ENCODE measurements at regions not wholly inside any gene's neighbourhood (a gene's known extent, or its start where the extent isn't known, plus 50 kb on each side); places are given as distances from the start of the nearest gene placed in this dataset.
A peak's percentile ranks its signal among the peaks of the same experiment; 100 is the strongest.

GRCh38 chr3:72530426-72530825 is 317.8 kb downstream of the SHQ1 start:
- Histone ChIP-seq H3K27me3 (replicated peaks; ENCODE audit: control insufficient read depth, insufficient read depth, low read length) (no peaks in the 10 kb centered on the region; the same call in 1 of the 2 replicates), H3K4me3 (replicated peaks; ENCODE audit: low read depth, low read length) (no peak overlapping the region), H3K36me3 (ENCODE audit: control insufficient read depth, insufficient read depth, low read length) (no peaks in the 10 kb centered on the region)
- no peak for TF ChIP-seq CTCF (IDR thresholded peaks at IDR 0.05; ENCODE audit: insufficient read depth, low read length, poor library complexity, severe bottlenecking)
- DNase-seq (ENCODE audit: extremely low read depth, insufficient read length) = no peak

GRCh38 chr3:72529081-72529480 is 319.2 kb downstream of the SHQ1 start:
- TF ChIP-seq CTCF (IDR thresholded peaks at IDR 0.05; ENCODE audit: insufficient read depth, low read length, poor library complexity, severe bottlenecking) = no peak

GRCh38 chr3:72523429-72524151 is 324.7 kb downstream of the SHQ1 start:
- Histone ChIP-seq H3K36me3 (ENCODE audit: control insufficient read depth, insufficient read depth, low read length) (no peaks in the 10 kb centered on the region), H3K4me3 (replicated peaks; ENCODE audit: low read depth, low read length) (no peak overlapping the region)
- DNase-seq (ENCODE audit: extremely low read depth, insufficient read length) = peak; percentile 62

More at GRCh38 chr3:72529081-72529480, 319.2 kb downstream of the SHQ1 start:
- Histone ChIP-seq H3K4me3 (replicated peaks; ENCODE audit: low read depth, low read length) (no peak overlapping the region), H3K27me3 (replicated peaks; ENCODE audit: control insufficient read depth, insufficient read depth, low read length) (no peaks in the 10 kb centered on the region; the same call in 1 of the 2 replicates), H3K36me3 (ENCODE audit: control insufficient read depth, insufficient read depth, low read length) (no peaks in the 10 kb centered on the region)
- DNase-seq (ENCODE audit: extremely low read depth, insufficient read length) = no peak

GRCh38 chr3:72520690-72521308 is 327.4 kb downstream of the SHQ1 start:
- no peak overlapping the region for H3K4me3 ChIP-seq (replicated peaks; ENCODE audit: low read depth, low read length)
- H3K27me3 ChIP-seq (replicated peaks; ENCODE audit: control insufficient read depth, insufficient read depth, low read length) = no peaks in the 10 kb centered on the region
- H3K36me3 ChIP-seq (ENCODE audit: control insufficient read depth, insufficient read depth, low read length) = no peaks in the 10 kb centered on the region
- peak; percentile 39 for DNase-seq (ENCODE audit: extremely low read depth, insufficient read length)
- TF ChIP-seq CTCF (IDR thresholded peaks at IDR 0.05; ENCODE audit: insufficient read depth, low read length, poor library complexity, severe bottlenecking) = no peak

More at GRCh38 chr3:72523429-72524151, 324.7 kb downstream of the SHQ1 start:
- H3K27me3 ChIP-seq (replicated peaks; ENCODE audit: control insufficient read depth, insufficient read depth, low read length) = no peaks in the 10 kb centered on the region
- TF ChIP-seq CTCF (IDR thresholded peaks at IDR 0.05; ENCODE audit: insufficient read depth, low read length, poor library complexity, severe bottlenecking) = no peak

- H3K4me3 ChIP-seq (replicated peaks; ENCODE audit: low read depth, low read length) = no peak overlapping the region
- DNase-seq (ENCODE audit: extremely low read depth, insufficient read length) = no peak
- TF ChIP-seq CTCF (IDR thresholded peaks at IDR 0.05; ENCODE audit: insufficient read depth, low read length, poor library complexity, severe bottlenecking) = no peak
- H3K36me3 ChIP-seq (ENCODE audit: control insufficient read depth, insufficient read depth, low read length) = no peaks in the 10 kb centered on the region
- no peaks in the 10 kb centered on the region for H3K27me3 ChIP-seq (replicated peaks; ENCODE audit: control insufficient read depth, insufficient read depth, low read length)
Measured at GRCh38 chr3:72519946-72520604, 328.2 kb downstream of the SHQ1 start.
